Endodermal cell (in vitro differentiated cells): ENCODE measurements at regions not wholly inside any gene's neighbourhood (a gene's known extent, or its start where the extent isn't known, plus 50 kb on each side); places are given as distances from the start of the nearest gene placed in this dataset.
A peak's percentile ranks its signal among the peaks of the same experiment; 100 is the strongest.

Experiments used
- DNase-seq: peaks from one replicate; pipeline ENCODE4 v3.0.0-alpha.2; 2017
- H3K27ac ChIP-seq: 2 replicates; pipeline ENCODE4 v1.5.1; 2013; ENCODE audit warnings: mild to moderate bottlenecking, low read depth, low read length, moderate library complexity
- H3K27me3 ChIP-seq: 2 replicates; pipeline ENCODE4 v1.6.1; 2013; ENCODE audit warnings: mild to moderate bottlenecking, low read length, moderate library complexity; ENCODE audit not compliant: insufficient read depth, control insufficient read depth, poor library complexity, severe bottlenecking
- H3K36me3 ChIP-seq: 2 replicates; pipeline ENCODE4 v1.7.0; 2013; ENCODE audit warnings: mild to moderate bottlenecking, low read length, moderate library complexity; ENCODE audit not compliant: control insufficient read depth, insufficient read depth
- H3K4me1 ChIP-seq: one replicate; pipeline ENCODE4 v1.7.0; 2013; ENCODE audit warnings: low read length; ENCODE audit not compliant: control insufficient read depth, insufficient read depth
- H3K4me3 ChIP-seq: 2 replicates; pipeline ENCODE4 v1.5.1; 2013; ENCODE audit warnings: mild to moderate bottlenecking, low read length, moderate library complexity
- H3K9ac ChIP-seq: 2 replicates; pipeline ENCODE4 v1.6.1; 2013; ENCODE audit warnings: mild to moderate bottlenecking, low read length, moderate library complexity; ENCODE audit not compliant: poor library complexity, severe bottlenecking; ENCODE audit errors: extremely low read depth
- H3K9me3 ChIP-seq: 2 replicates; pipeline ENCODE4 v1.6.1; 2013; ENCODE audit warnings: mild to moderate bottlenecking, low read length, moderate library complexity; ENCODE audit not compliant: control insufficient read depth
- H3K27ac Mint-ChIP-seq: 2 replicates; pipeline ENCODE4 v1.8.0; 2020; ENCODE audit warnings: mixed read lengths
- H3K27me3 Mint-ChIP-seq: 2 replicates; pipeline ENCODE4 v1.8.0; 2021; ENCODE audit warnings: mild to moderate bottlenecking, mixed read lengths; ENCODE audit not compliant: insufficient read depth
- H3K36me3 Mint-ChIP-seq: 2 replicates; pipeline ENCODE4 v1.8.0; 2020; ENCODE audit warnings: low read depth, mixed read lengths
- H3K4me1 Mint-ChIP-seq: 2 replicates; pipeline ENCODE4 v1.8.0; 2020; ENCODE audit warnings: mixed read lengths
- H3K4me3 Mint-ChIP-seq: 2 replicates; pipeline ENCODE4 v1.8.0; 2020; ENCODE audit warnings: mild to moderate bottlenecking, moderate library complexity, mixed read lengths
- H3K9me3 Mint-ChIP-seq: 2 replicates; pipeline ENCODE4 v1.8.0; 2020; ENCODE audit warnings: mild to moderate bottlenecking, mixed read lengths
- WGBS, 2 experiments: methylation state at CpG; one replicate each; pipeline versions ENCODE4 v1.1.5 to v1.1.7; 2013; ENCODE audit warnings: missing lambda C conversion rate in 2 of 2, mixed read lengths in 1 of 2; ENCODE audit not compliant: insufficient coverage in 1 of 2, insufficient read length in 1 of 2; 5-methylcytosine and 5-hydroxymethylcytosine counted together
- TF ChIP-seq, protein P1 (sequence below): fragments of 200-600 bp; sonication (generic); conservative IDR thresholded peaks from 2 replicates; pipeline ENCODE4 v1.5.0; 2021; ENCODE audit warnings: antibody characterized with exemption, mild to moderate bottlenecking

DNA sequence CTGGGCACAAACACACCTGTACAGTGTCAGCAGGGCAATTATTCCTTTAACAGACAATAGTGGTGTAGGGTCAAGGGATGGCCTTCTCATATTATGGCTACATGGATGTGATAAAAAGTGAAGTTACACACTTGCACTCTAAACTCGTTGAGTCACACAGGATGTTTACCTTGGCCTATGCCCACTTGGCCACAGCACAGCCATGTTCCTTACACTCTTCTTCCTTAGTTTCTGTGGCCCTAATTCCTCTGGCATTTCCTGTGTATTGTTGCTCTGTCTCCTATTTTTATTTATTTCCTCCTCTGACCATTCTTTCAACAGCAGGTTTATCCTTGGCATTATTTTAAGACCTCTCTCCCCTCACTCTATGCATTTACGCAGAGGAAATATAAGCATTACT, 86.8 kb upstream of the NPFFR2 start:
- Mint-ChIP-seq H3K36me3 (peaks cover 20% of the 10 kb centered on the region), H3K9me3 (peaks cover 62% of the 10 kb centered on the region), H3K4me1 (no peaks in the 10 kb centered on the region), H3K27ac (no peak overlapping the region), H3K27me3 (no peaks in the 10 kb centered on the region), H3K4me3 (no peak overlapping the region)
- Histone ChIP-seq H3K9ac (no peak overlapping the region), H3K27me3 (no peaks in the 10 kb centered on the region), H3K27ac (no peak overlapping the region), H3K9me3 (peaks cover 48% of the 10 kb centered on the region), H3K4me1 (no peaks in the 10 kb centered on the region), H3K4me3 (peak overlapping the region; percentile 7), H3K36me3 (no peaks in the 10 kb centered on the region)
- 91 to 100% methylated on average over 1 to 2 of the region's 2 CpGs for WGBS, 2 experiments
- TF ChIP-seq, protein P1, sequence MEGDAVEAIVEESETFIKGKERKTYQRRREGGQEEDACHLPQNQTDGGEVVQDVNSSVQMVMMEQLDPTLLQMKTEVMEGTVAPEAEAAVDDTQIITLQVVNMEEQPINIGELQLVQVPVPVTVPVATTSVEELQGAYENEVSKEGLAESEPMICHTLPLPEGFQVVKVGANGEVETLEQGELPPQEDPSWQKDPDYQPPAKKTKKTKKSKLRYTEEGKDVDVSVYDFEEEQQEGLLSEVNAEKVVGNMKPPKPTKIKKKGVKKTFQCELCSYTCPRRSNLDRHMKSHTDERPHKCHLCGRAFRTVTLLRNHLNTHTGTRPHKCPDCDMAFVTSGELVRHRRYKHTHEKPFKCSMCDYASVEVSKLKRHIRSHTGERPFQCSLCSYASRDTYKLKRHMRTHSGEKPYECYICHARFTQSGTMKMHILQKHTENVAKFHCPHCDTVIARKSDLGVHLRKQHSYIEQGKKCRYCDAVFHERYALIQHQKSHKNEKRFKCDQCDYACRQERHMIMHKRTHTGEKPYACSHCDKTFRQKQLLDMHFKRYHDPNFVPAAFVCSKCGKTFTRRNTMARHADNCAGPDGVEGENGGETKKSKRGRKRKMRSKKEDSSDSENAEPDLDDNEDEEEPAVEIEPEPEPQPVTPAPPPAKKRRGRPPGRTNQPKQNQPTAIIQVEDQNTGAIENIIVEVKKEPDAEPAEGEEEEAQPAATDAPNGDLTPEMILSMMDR = no peak
- no peak for DNase-seq

DNA sequence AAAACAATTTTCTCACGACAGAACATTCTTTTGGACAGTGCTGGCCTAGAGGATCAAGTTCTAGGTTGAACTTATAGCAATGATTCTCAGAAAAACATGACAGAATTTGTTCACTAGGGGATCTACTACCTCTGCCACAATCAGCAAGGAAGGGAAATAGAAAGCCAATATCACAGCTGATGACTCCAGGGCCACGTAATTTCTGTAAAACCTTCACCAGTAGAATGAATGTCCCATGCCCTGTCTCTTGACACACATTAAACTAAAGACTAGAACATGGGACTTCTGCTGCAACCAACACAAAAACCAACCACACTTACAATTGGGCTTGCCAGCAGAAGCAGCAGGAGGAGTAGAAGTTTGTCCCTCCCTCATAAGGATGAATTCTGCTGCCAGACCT, 86.0 kb upstream of the NPFFR2 start:
- WGBS, 2 experiments = 41 to 83% methylated on average over 1 to 2 of the region's 2 CpGs
- H3K4me1 Mint-ChIP-seq = no peaks in the 10 kb centered on the region
- H3K4me3 Mint-ChIP-seq = no peak overlapping the region
- H3K4me1 ChIP-seq = no peaks in the 10 kb centered on the region
- TF ChIP-seq, protein P1 = no peak
- H3K27me3 Mint-ChIP-seq = no peaks in the 10 kb centered on the region
- DNase-seq = no peak
- H3K27ac Mint-ChIP-seq = no peak overlapping the region
- no peaks in the 10 kb centered on the region for H3K36me3 ChIP-seq
- H3K9me3 ChIP-seq = peaks cover 51% of the 10 kb centered on the region
- no peak overlapping the region for H3K4me3 ChIP-seq
- no peak overlapping the region for H3K27ac ChIP-seq
- peaks cover 69% of the 10 kb centered on the region for H3K9me3 Mint-ChIP-seq
- H3K36me3 Mint-ChIP-seq = peaks cover 21% of the 10 kb centered on the region
- no peaks in the 10 kb centered on the region for H3K27me3 ChIP-seq
- no peak overlapping the region for H3K9ac ChIP-seq

DNA sequence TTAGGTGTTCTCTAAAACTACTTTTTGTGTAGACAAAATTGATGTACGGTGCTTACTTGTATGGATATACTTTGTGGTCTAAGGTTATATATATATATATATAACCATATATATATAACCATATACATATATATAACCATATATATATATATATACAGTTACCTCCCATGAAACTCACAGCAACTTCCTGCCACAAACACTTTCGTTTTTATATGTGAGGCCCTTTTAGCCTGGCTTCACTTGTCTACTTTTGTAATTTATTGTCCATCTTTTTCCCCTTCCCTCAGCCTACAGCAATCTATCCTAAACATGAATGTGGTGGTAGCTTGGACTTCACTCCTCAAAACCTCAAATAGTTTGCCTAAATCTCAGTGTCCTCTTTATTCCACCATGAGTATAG, 72.8 kb upstream of the NPFFR2 start:
- no peaks in the 10 kb centered on the region for H3K9me3 ChIP-seq
- no peaks in the 10 kb centered on the region for H3K36me3 ChIP-seq
- TF ChIP-seq, protein P1 = no peak
- WGBS, 2 experiments = 80 to 94% methylated on average over 1 of the region's 2 CpGs
- peaks cover under 1% of the 10 kb centered on the region for H3K9me3 Mint-ChIP-seq
- H3K9ac ChIP-seq = no peak overlapping the region
- H3K27ac Mint-ChIP-seq = no peak overlapping the region
- no peaks in the 10 kb centered on the region for H3K4me1 ChIP-seq
- no peaks in the 10 kb centered on the region for H3K4me1 Mint-ChIP-seq
- H3K27me3 Mint-ChIP-seq = no peaks in the 10 kb centered on the region
- no peak overlapping the region for H3K4me3 ChIP-seq
- no peak for DNase-seq
- no peak overlapping the region for H3K4me3 Mint-ChIP-seq
- no peaks in the 10 kb centered on the region for H3K27me3 ChIP-seq
- no peaks in the 10 kb centered on the region for H3K36me3 Mint-ChIP-seq
- H3K27ac ChIP-seq = no peak overlapping the region
